ENCODE measurements at regions not wholly inside any gene's neighbourhood (a gene's known extent, or its start where the extent isn't known, plus 50 kb on each side); places are given as distances from the start of the nearest gene placed in this dataset.

DNA sequence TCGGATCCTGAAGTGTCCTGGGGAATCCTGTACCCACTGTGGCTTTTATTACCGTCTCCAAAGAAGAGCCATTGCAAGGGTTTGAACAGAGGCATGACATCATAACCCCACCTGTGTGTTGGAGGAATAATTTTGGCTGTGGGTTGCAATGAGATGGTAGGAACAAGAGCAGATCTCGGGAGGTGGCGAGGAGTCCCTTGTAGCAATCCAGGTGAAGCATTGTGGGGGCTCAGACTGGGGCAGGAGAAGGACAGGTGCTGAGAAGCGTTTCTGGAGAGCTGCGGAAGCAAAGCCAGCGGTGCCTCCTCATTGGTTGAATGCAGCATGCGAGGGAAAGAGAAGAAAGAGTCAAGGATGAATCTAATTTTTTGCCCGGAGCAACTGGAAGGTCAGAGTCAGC lies 382.4 kb downstream of the EFNB2 start:
- ATAC-seq (no peak), DNase-seq (no peak)
- H3K9me2 ChIP-seq (replicated peaks; ENCODE audit: low read length) = no peaks in the 10 kb centered on the region
- H3F3A ChIP-seq (ENCODE audit: low read length, unreplicated experiment) = peaks cover 4% of the 10 kb centered on the region
- CTCF ChIA-PET = interaction anchor here (0.6 kb wide), 1 partner anchor 204 kb away, joined by 3 read pairs; no protein-coding TSS in a partner anchor
- no peak overlapping the region for H3K4me3 ChIP-seq (ENCODE audit: low read length)
- TF ChIP-seq EZH2phosphoT487 (IDR thresholded peaks at IDR 0.05; ENCODE audit: borderline replicate concordance, low read length) (no peak), EZH2 (IDR thresholded peaks at IDR 0.05; ENCODE audit: low read length, unreplicated experiment) (no peak)
- TF ChIP-seq, protein P1, sequence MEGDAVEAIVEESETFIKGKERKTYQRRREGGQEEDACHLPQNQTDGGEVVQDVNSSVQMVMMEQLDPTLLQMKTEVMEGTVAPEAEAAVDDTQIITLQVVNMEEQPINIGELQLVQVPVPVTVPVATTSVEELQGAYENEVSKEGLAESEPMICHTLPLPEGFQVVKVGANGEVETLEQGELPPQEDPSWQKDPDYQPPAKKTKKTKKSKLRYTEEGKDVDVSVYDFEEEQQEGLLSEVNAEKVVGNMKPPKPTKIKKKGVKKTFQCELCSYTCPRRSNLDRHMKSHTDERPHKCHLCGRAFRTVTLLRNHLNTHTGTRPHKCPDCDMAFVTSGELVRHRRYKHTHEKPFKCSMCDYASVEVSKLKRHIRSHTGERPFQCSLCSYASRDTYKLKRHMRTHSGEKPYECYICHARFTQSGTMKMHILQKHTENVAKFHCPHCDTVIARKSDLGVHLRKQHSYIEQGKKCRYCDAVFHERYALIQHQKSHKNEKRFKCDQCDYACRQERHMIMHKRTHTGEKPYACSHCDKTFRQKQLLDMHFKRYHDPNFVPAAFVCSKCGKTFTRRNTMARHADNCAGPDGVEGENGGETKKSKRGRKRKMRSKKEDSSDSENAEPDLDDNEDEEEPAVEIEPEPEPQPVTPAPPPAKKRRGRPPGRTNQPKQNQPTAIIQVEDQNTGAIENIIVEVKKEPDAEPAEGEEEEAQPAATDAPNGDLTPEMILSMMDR (conservative IDR thresholded peaks at IDR 0.05; ENCODE audit: low read depth, low read length) = no peak
- H3K79me2 ChIP-seq (ENCODE audit: low read length) = no peaks in the 10 kb centered on the region
- POLR2A ChIA-PET (ENCODE audit: unreplicated experiment) = no interaction called here
- no TSS peak for BruUV-seq (replicated peaks)
- no peak overlapping the region; the same call in 1 of the 2 replicates for H3K27ac ChIP-seq (ENCODE audit: low read length)
- no peak overlapping the region for H2AFZ ChIP-seq (ENCODE audit: low read length)
- peaks cover 51% of the 10 kb centered on the region for H3K4me1 ChIP-seq (ENCODE audit: insufficient read depth, low read length)
- H3K4me2 ChIP-seq (ENCODE audit: low read length) = no peak overlapping the region
- H3K9me3 ChIP-seq (ENCODE audit: low read length) = no peaks in the 10 kb centered on the region
- no peak overlapping the region for H3K9ac ChIP-seq (ENCODE audit: low read length)
- H4K20me1 ChIP-seq (ENCODE audit: low read length) = no peaks in the 10 kb centered on the region
- no peaks in the 10 kb centered on the region for H3K27me3 ChIP-seq (ENCODE audit: low read length)
- no peaks in the 10 kb centered on the region for H3K36me3 ChIP-seq (ENCODE audit: low read depth, low read length)
- intact Hi-C loops (cut with micrococcal nuclease) = no loop called here

DNA sequence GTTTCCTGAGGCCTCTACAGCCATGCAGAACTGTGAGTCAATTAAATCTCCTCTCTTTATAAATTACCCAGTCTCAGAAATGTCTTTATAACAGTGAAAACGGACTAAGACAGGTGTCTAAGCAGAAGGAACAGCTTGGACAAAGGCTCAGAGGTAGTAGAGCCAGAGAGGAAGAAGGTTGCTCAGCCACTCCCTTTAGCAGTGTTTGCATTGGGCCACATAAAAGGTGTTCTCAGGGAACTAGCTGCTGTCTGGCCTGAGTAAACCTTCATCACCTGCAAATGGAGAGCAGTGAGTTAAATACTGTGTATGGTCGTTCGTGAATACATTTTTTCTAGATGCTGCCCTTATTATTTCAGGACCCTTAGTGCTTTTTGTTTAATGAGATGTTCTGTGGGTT lies 383.4 kb downstream of the EFNB2 start:
- H3K4me2 ChIP-seq (ENCODE audit: low read length) = peak overlapping the region; percentile 62
- ChIA-PET POLR2A (ENCODE audit: unreplicated experiment) (no interaction called here), CTCF (no interaction called here)

More for the DNA sequence above, 383.4 kb downstream of the EFNB2 start:
- H3K36me3 ChIP-seq (ENCODE audit: low read depth, low read length) = no peaks in the 10 kb centered on the region
- intact Hi-C loops (cut with micrococcal nuclease) = no loop called here
- H3K27me3 ChIP-seq (ENCODE audit: low read length) = no peaks in the 10 kb centered on the region
- peak overlapping the region; percentile 25; the same call in 1 of the 2 replicates for H3K4me3 ChIP-seq (ENCODE audit: low read length)
- no peaks in the 10 kb centered on the region for H4K20me1 ChIP-seq (ENCODE audit: low read length)
- H3K9me2 ChIP-seq (replicated peaks; ENCODE audit: low read length) = no peaks in the 10 kb centered on the region
- no TSS peak for BruUV-seq (replicated peaks)
- H3K79me2 ChIP-seq (ENCODE audit: low read length) = no peaks in the 10 kb centered on the region
- no peak overlapping the region for H2AFZ ChIP-seq (ENCODE audit: low read length)
- H3K9ac ChIP-seq (ENCODE audit: low read length) = peak overlapping the region; percentile 63
- peaks cover 49% of the 10 kb centered on the region for H3K4me1 ChIP-seq (ENCODE audit: insufficient read depth, low read length)
- TF ChIP-seq EZH2phosphoT487 (IDR thresholded peaks at IDR 0.05; ENCODE audit: borderline replicate concordance, low read length) (no peak), EZH2 (IDR thresholded peaks at IDR 0.05; ENCODE audit: low read length, unreplicated experiment) (no peak)
- TF ChIP-seq, protein P1 (conservative IDR thresholded peaks at IDR 0.05; ENCODE audit: low read depth, low read length) = no peak
- ATAC-seq (peak; percentile 51), DNase-seq (peak; percentile 66)
- peak overlapping the region; percentile 95 for H3K27ac ChIP-seq (ENCODE audit: low read length)
- H3F3A ChIP-seq (ENCODE audit: low read length, unreplicated experiment) = peaks cover 4% of the 10 kb centered on the region
- no peaks in the 10 kb centered on the region for H3K9me3 ChIP-seq (ENCODE audit: low read length)
